ENCODE measurements at regions not wholly inside any gene's neighbourhood (a gene's known extent, or its start where the extent isn't known, plus 50 kb on each side); places are given as distances from the start of the nearest gene placed in this dataset.

GRCh38 chr2:64754570-64754969 is 100.9 kb upstream of the SERTAD2 start:
- H2AK5ac ChIP-seq (ENCODE audit: low read depth, low read length), result no peak overlapping the region
- FAIRE-seq, result no peak
- no peak overlapping the region for H4K8ac ChIP-seq (ENCODE audit: extremely low read depth, insufficient read depth, low read length)
- H3K27ac ChIP-seq (ENCODE audit: low read depth, low read length), result no peak overlapping the region
- no peak overlapping the region for H2BK20ac ChIP-seq (ENCODE audit: low read length)
- peaks cover 0 to 12% (median 5%) of the 10 kb centered on the region in 4 experiments; a peak in 3 of 7 replicates for H3K27me3 ChIP-seq (replicated peaks in 1 of 4; ENCODE audit: control insufficient read depth in 3 of 4, extremely low read depth in 1 of 4, insufficient read depth in 3 of 4, low read length in 3 of 4)
- no peak overlapping the region for H2BK120ac ChIP-seq (replicated peaks; ENCODE audit: low read depth, low read length)
- no peak overlapping the region for H3K4ac ChIP-seq (replicated peaks; ENCODE audit: insufficient read length, low read depth, low read length)
- WGBS, 2 experiments (ENCODE audit: extremely low coverage in 1 of 2, insufficient coverage in 1 of 2, insufficient read length in 1 of 2, insufficient replicate concordance in 2 of 2, low coverage in 1 of 2, low lambda C conversion rate in 2 of 2, missing lambda C conversion rate in 1 of 2), result 79% methylated on average over 1 of the region's 1 CpG; no CpG with 5 or more reads in 1 of the 2 experiments
- H2BK15ac ChIP-seq (ENCODE audit: low read length), result no peak overlapping the region
- no peaks in the 10 kb centered on the region for H3K79me1 ChIP-seq (ENCODE audit: low read depth, low read length)
- H4K5ac ChIP-seq (ENCODE audit: insufficient read length, low read depth, low read length), result no peak overlapping the region
- H3K9me3 ChIP-seq (ENCODE audit: insufficient read depth in 2 of 2, low read depth in 1 of 2, low read length in 1 of 2), result 0 out of 4 replicates have a peak, but pooled peaks cover 0 to 4% of the 10 kb centered on the region in 2 experiments
- no peak overlapping the region for H3K14ac ChIP-seq (ENCODE audit: insufficient read length)
- H3K9ac ChIP-seq (replicated peaks in 1 of 4; ENCODE audit: extremely low read depth in 1 of 4, low read depth in 3 of 4, low read length in 3 of 4), result no peak overlapping the region
- H3K18ac ChIP-seq (ENCODE audit: extremely low read depth, low read length), result no peak overlapping the region
- H3K4me1 ChIP-seq (replicated peaks in 1 of 4; ENCODE audit: control insufficient read depth in 3 of 4, insufficient read depth in 4 of 4, low read length in 3 of 4), result peaks cover 0 to 4% (median 2%) of the 10 kb centered on the region in 4 experiments; a peak in 3 of 7 replicates
- no peak overlapping the region for H2AFZ ChIP-seq (ENCODE audit: low read length)
- H3K23ac ChIP-seq (ENCODE audit: insufficient read length), result no peak overlapping the region
- peaks cover 11% of the 10 kb centered on the region for H3K23me2 ChIP-seq (ENCODE audit: low read depth, low read length)
- TF ChIP-seq HDAC2 (IDR thresholded peaks at IDR 0.05; ENCODE audit: borderline replicate concordance in 1 of 2, low read depth in 2 of 2, low read length in 2 of 2), result no peak
- no peak for TF ChIP-seq CREB1 (IDR thresholded peaks at IDR 0.05)
- no peak for TF ChIP-seq SIN3A (conservative IDR thresholded peaks at IDR 0.05 in 1 of 2, IDR thresholded peaks at IDR 0.05 in 1 of 2; ENCODE audit: low read depth in 1 of 2, low read length in 2 of 2)
- TF ChIP-seq BRCA1 (IDR thresholded peaks at IDR 0.05; ENCODE audit: low read depth, low read length), result no peak
- H2BK5ac ChIP-seq (ENCODE audit: low read depth, low read length), result no peak overlapping the region
- H3K36me3 ChIP-seq (ENCODE audit: control insufficient read depth in 2 of 4, insufficient read depth in 4 of 4, low read length in 3 of 4), result no peaks in the 10 kb centered on the region
- no peaks in the 10 kb centered on the region for H4K20me1 ChIP-seq (replicated peaks in 1 of 2; ENCODE audit: control insufficient read depth in 1 of 2, insufficient read depth in 2 of 2, low read length in 2 of 2)
- H3K79me2 ChIP-seq (ENCODE audit: control insufficient read depth in 1 of 2, insufficient read depth in 2 of 2, low read length in 2 of 2), result no peaks in the 10 kb centered on the region
- H4K91ac ChIP-seq (replicated peaks; ENCODE audit: insufficient read length, low read length), result no peak overlapping the region
- POLR2A ChIA-PET (ENCODE audit: partially characterized antibody), result interaction anchor here (1.3 kb wide), 1 partner anchor 13 kb away, joined by 3 read pairs; no protein-coding TSS in a partner anchor
- H2BK12ac ChIP-seq (ENCODE audit: low read depth, low read length), result no peak overlapping the region
- DNase-seq (ENCODE audit: low read depth in 1 of 2, low spot score in 2 of 2), result no peak
- H3K4me3 ChIP-seq (ENCODE audit: extremely low read depth in 1 of 4, insufficient read depth in 2 of 4, low read depth in 3 of 4, low read length in 4 of 4), result no peak overlapping the region
- CTCF ChIA-PET (ENCODE audit: partially characterized antibody), result interaction anchor here (0.6 to 1.7 kb wide), 2 partner anchors 28 to 96 kb away, joined by 3 read pairs; no protein-coding TSS in a partner anchor
- no peak overlapping the region for H3K56ac ChIP-seq (replicated peaks; ENCODE audit: insufficient read length, low read depth, low read length)
- no peak overlapping the region for H3K4me2 ChIP-seq (ENCODE audit: insufficient read depth in 1 of 2, low read depth in 2 of 2, low read length in 2 of 2)

Measured in H1 (cell line).